T-helper 2 cell treated with Interferon-gamma antibody and Interleukin-4, amounts not matched to agents 5 μg/mL and 100 μg/mL, for 36 hours (primary cell): ENCODE measurements at regions not wholly inside any gene's neighbourhood (a gene's known extent, or its start where the extent isn't known, plus 50 kb on each side); places are given as distances from the start of the nearest gene placed in this dataset.

ENCODE experiments used
- DNase-seq: peaks from one replicate; pipeline ENCODE4 v3.0.0; 2021; ENCODE audit warnings: low spot score
- H3K27ac Mint-ChIP-seq: one replicate; pipeline ENCODE4 v1.8.0; 2021; ENCODE audit warnings: mild to moderate bottlenecking, mixed read lengths
- H3K27me3 Mint-ChIP-seq: one replicate; pipeline ENCODE4 v1.8.0; 2021; ENCODE audit warnings: low read depth, mixed read lengths
- H3K36me3 Mint-ChIP-seq: one replicate; pipeline ENCODE4 v1.8.0; 2021; ENCODE audit warnings: low read depth, mixed read lengths
- H3K4me1 Mint-ChIP-seq: one replicate; pipeline ENCODE4 v1.8.0; 2021; ENCODE audit warnings: low read depth, mixed read lengths
- H3K4me3 Mint-ChIP-seq: one replicate; pipeline ENCODE4 v1.8.0; 2022; ENCODE audit warnings: mild to moderate bottlenecking, moderate library complexity, mixed read lengths
- H3K9me3 Mint-ChIP-seq: one replicate; pipeline ENCODE4 v1.8.0; 2021; ENCODE audit warnings: mixed read lengths

GRCh38 chr12:59839514-59839913 is 243.7 kb downstream of the SLC16A7 start:
- Mint-ChIP-seq H3K4me3 (no peak overlapping the region), H3K9me3 (no peaks in the 10 kb centered on the region), H3K4me1 (no peaks in the 10 kb centered on the region), H3K27me3 (peaks cover 3% of the 10 kb centered on the region), H3K27ac (no peak overlapping the region), H3K36me3 (no peaks in the 10 kb centered on the region)
- DNase-seq = no peak

GRCh38 chr12:59843260-59843843 is 247.5 kb downstream of the SLC16A7 start:
- Mint-ChIP-seq H3K4me3 (no peak overlapping the region), H3K36me3 (no peaks in the 10 kb centered on the region)
- DNase-seq = no peak

GRCh38 chr12:59844750-59845149 is 248.9 kb downstream of the SLC16A7 start:
- no peaks in the 10 kb centered on the region for H3K4me1 Mint-ChIP-seq
- DNase-seq = no peak
- H3K4me3 Mint-ChIP-seq = no peak overlapping the region
- H3K36me3 Mint-ChIP-seq = no peaks in the 10 kb centered on the region
- no peaks in the 10 kb centered on the region for H3K9me3 Mint-ChIP-seq
- H3K27me3 Mint-ChIP-seq = peaks cover 5% of the 10 kb centered on the region
- no peak overlapping the region for H3K27ac Mint-ChIP-seq

More at GRCh38 chr12:59843260-59843843, 247.5 kb downstream of the SLC16A7 start:
- Mint-ChIP-seq H3K27me3 (peaks cover 5% of the 10 kb centered on the region), H3K9me3 (no peaks in the 10 kb centered on the region), H3K27ac (no peak overlapping the region), H3K4me1 (no peaks in the 10 kb centered on the region)

- Mint-ChIP-seq H3K4me3 (no peak overlapping the region), H3K36me3 (no peaks in the 10 kb centered on the region), H3K4me1 (no peaks in the 10 kb centered on the region), H3K27ac (no peak overlapping the region), H3K27me3 (peaks cover 2% of the 10 kb centered on the region), H3K9me3 (no peaks in the 10 kb centered on the region)
- no peak for DNase-seq
Measured at GRCh38 chr12:59845293-59845692, 249.5 kb downstream of the SLC16A7 start.

GRCh38 chr12:59847127-59847526 is 251.3 kb downstream of the SLC16A7 start:
- no peak for DNase-seq
- Mint-ChIP-seq H3K4me3 (no peak overlapping the region), H3K36me3 (no peaks in the 10 kb centered on the region), H3K4me1 (no peaks in the 10 kb centered on the region), H3K9me3 (no peaks in the 10 kb centered on the region), H3K27ac (no peak overlapping the region), H3K27me3 (peaks cover 2% of the 10 kb centered on the region)

GRCh38 chr12:59850268-59850667 is 254.4 kb downstream of the SLC16A7 start:
- no peak overlapping the region for H3K4me3 Mint-ChIP-seq
- H3K27ac Mint-ChIP-seq = no peak overlapping the region
- no peak for DNase-seq
- peaks cover 1% of the 10 kb centered on the region for H3K27me3 Mint-ChIP-seq
- H3K9me3 Mint-ChIP-seq = no peaks in the 10 kb centered on the region
- no peaks in the 10 kb centered on the region for H3K36me3 Mint-ChIP-seq
- H3K4me1 Mint-ChIP-seq = no peaks in the 10 kb centered on the region

- no peaks in the 10 kb centered on the region for H3K36me3 Mint-ChIP-seq
- H3K9me3 Mint-ChIP-seq = no peaks in the 10 kb centered on the region
- H3K4me3 Mint-ChIP-seq = no peak overlapping the region
- no peak overlapping the region for H3K27ac Mint-ChIP-seq
- DNase-seq = no peak
- H3K27me3 Mint-ChIP-seq = no peaks in the 10 kb centered on the region
- H3K4me1 Mint-ChIP-seq = no peaks in the 10 kb centered on the region
Measured at GRCh38 chr12:59858508-59859170, 262.8 kb downstream of the SLC16A7 start.

- no peak overlapping the region for H3K4me3 Mint-ChIP-seq
- no peaks in the 10 kb centered on the region for H3K4me1 Mint-ChIP-seq
- H3K9me3 Mint-ChIP-seq = no peaks in the 10 kb centered on the region
- DNase-seq = no peak
- no peaks in the 10 kb centered on the region for H3K36me3 Mint-ChIP-seq
- no peak overlapping the region for H3K27ac Mint-ChIP-seq
- no peaks in the 10 kb centered on the region for H3K27me3 Mint-ChIP-seq
Measured at GRCh38 chr12:59859171-59859510, 263.3 kb downstream of the SLC16A7 start.

- no peak overlapping the region for H3K4me3 Mint-ChIP-seq
- no peaks in the 10 kb centered on the region for H3K27me3 Mint-ChIP-seq
- no peaks in the 10 kb centered on the region for H3K9me3 Mint-ChIP-seq
- no peak for DNase-seq
- H3K4me1 Mint-ChIP-seq = no peaks in the 10 kb centered on the region
- H3K27ac Mint-ChIP-seq = no peak overlapping the region
- H3K36me3 Mint-ChIP-seq = no peaks in the 10 kb centered on the region
Measured at GRCh38 chr12:59861635-59862034, 265.8 kb downstream of the SLC16A7 start.

- Mint-ChIP-seq H3K9me3 (no peaks in the 10 kb centered on the region), H3K4me1 (no peaks in the 10 kb centered on the region), H3K27ac (no peak overlapping the region), H3K4me3 (no peak overlapping the region), H3K27me3 (no peaks in the 10 kb centered on the region), H3K36me3 (no peaks in the 10 kb centered on the region)
- no peak for DNase-seq
Measured at GRCh38 chr12:59867055-59867454, 271.2 kb downstream of the SLC16A7 start.

- Mint-ChIP-seq H3K4me1 (no peaks in the 10 kb centered on the region), H3K27ac (no peak overlapping the region), H3K36me3 (no peaks in the 10 kb centered on the region), H3K4me3 (no peak overlapping the region), H3K9me3 (no peaks in the 10 kb centered on the region), H3K27me3 (no peaks in the 10 kb centered on the region)
- no peak for DNase-seq
Measured at GRCh38 chr12:59867689-59868088, 271.9 kb downstream of the SLC16A7 start.

GRCh38 chr12:59871779-59872178 is 275.9 kb downstream of the SLC16A7 start:
- H3K27me3 Mint-ChIP-seq = no peaks in the 10 kb centered on the region
- no peaks in the 10 kb centered on the region for H3K36me3 Mint-ChIP-seq
- H3K9me3 Mint-ChIP-seq = no peaks in the 10 kb centered on the region
- H3K27ac Mint-ChIP-seq = no peak overlapping the region
- H3K4me3 Mint-ChIP-seq = no peak overlapping the region
- H3K4me1 Mint-ChIP-seq = no peaks in the 10 kb centered on the region
- DNase-seq = no peak

GRCh38 chr12:59873136-59873535 is 277.3 kb downstream of the SLC16A7 start:
- H3K4me3 Mint-ChIP-seq = no peak overlapping the region
- H3K27me3 Mint-ChIP-seq = no peaks in the 10 kb centered on the region
- no peaks in the 10 kb centered on the region for H3K4me1 Mint-ChIP-seq
- DNase-seq = no peak
- H3K9me3 Mint-ChIP-seq = no peaks in the 10 kb centered on the region
- no peak overlapping the region for H3K27ac Mint-ChIP-seq
- no peaks in the 10 kb centered on the region for H3K36me3 Mint-ChIP-seq

- Mint-ChIP-seq H3K27ac (no peak overlapping the region), H3K9me3 (no peaks in the 10 kb centered on the region), H3K27me3 (no peaks in the 10 kb centered on the region), H3K36me3 (no peaks in the 10 kb centered on the region), H3K4me3 (no peak overlapping the region), H3K4me1 (no peaks in the 10 kb centered on the region)
- no peak for DNase-seq
Measured at GRCh38 chr12:59874781-59875180, 279.0 kb downstream of the SLC16A7 start.

GRCh38 chr12:59886131-59886733 is 290.4 kb downstream of the SLC16A7 start:
- Mint-ChIP-seq H3K27me3 (no peaks in the 10 kb centered on the region), H3K4me1 (no peaks in the 10 kb centered on the region), H3K9me3 (no peaks in the 10 kb centered on the region), H3K36me3 (no peaks in the 10 kb centered on the region), H3K27ac (no peak overlapping the region), H3K4me3 (no peak overlapping the region)
- DNase-seq = no peak
